HG03342 (cell line): ENCODE measurements at regions not wholly inside any gene's neighbourhood (a gene's known extent, or its start where the extent isn't known, plus 50 kb on each side); places are given as distances from the start of the nearest gene placed in this dataset.

Source experiments
- ATAC-seq: cut with Tn5 transposase; IDR thresholded peaks from one replicate; pipeline ENCODE4 v1.9.1; 2021; ENCODE audit warnings: mild to moderate bottlenecking, moderate library complexity; ENCODE audit not compliant: unreplicated experiment

DNA sequence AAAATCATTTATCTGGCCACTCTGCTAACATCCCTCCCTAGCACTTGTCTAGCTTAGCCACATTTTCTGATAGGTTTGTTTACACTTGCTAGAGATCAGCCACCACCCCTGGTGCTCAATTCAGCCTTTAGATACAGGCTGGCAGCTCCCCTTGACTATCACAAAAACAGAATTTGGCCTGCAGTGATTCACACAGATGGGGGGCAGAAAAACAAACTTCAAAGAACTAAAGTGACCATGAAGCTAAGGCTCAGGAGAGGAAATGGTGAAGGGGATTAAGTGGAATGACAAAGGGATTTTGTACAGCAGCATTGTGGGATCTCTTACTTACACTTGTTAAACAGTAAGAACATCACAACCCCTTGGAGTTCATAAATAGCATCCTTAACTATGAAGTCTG lies 1718.0 kb upstream of the PCDH7 start:
- ATAC-seq: no peak

DNA sequence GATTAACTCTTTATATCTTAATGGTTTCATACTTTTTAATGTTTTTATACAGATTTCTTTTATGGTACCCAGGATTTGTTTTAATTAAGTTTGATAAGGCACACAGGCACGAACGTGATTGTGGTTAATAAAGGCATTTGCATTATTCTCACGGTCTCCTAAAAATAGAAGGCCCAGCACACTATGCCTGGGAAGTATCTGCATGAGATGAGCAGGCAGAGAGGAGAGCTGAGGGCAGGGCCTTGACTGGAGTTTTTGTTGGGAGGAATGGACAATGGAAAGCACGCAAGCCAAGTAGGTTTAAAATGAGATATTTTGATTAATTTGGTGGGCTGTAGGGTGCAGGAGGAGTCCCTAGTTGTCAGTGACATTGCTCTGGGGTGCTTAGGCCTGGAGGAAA lies 1714.3 kb upstream of the PCDH7 start:
- ATAC-seq: no peak

DNA sequence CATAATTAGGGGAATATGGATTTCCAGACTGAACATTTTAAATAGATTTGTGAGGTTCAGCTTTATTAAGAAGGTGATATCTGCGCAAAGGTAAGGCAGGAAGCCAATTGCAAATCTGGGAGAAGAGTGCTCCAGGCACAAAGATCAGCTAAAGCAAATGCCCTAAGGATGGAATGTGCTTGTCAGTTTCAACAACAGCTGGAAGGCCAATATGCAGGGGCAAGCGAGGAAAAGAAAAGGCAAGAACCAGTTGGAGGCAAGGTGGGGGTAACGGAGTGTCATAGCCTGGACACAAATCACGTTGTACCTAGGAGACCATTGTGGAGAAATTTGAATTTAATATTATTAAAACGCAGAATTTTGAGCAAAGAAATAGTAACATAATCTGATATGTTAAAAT lies 1710.3 kb upstream of the PCDH7 start:
- no peak for ATAC-seq

DNA sequence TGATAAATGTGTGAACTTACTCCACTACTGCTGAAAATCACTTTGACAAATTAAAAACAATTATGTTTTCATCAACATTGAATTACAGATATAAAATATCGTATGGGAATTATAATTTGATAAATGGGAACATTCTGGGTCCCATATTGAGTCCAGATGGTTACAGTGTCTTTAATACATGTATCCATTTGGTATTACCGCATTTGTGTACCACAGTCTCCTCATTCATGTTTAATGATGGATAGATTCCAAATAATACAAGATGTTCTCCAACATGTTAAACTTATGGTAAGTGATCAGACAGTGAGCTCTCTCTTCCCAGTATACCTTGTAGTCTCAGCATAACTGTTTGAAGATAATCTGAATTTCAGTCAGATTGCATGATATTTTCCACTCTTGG lies 1706.8 kb upstream of the PCDH7 start:
- no peak for ATAC-seq

DNA sequence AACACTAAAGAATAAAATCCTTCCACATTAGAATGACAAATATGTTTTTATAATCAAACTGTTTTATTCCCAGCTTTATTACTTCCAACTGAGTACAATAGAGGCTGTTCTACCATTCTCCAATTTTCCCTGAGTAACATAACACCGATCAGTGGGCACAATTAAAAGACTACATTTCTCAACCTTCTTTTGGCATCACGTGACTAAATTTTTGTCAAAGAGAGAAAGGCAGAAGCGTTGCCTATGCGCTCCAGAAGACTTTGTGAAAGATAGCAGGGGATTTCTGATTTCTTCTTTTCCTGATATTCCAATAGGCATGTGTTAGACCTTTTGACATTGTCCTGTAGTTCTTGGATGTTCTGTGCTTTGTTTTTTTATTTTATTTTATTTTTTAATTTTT lies 1705.6 kb upstream of the PCDH7 start:
- no peak for ATAC-seq

GRCh38 chr4:29033703-29034102 lies 1686.5 kb upstream of the PCDH7 start:
- ATAC-seq: no peak

DNA sequence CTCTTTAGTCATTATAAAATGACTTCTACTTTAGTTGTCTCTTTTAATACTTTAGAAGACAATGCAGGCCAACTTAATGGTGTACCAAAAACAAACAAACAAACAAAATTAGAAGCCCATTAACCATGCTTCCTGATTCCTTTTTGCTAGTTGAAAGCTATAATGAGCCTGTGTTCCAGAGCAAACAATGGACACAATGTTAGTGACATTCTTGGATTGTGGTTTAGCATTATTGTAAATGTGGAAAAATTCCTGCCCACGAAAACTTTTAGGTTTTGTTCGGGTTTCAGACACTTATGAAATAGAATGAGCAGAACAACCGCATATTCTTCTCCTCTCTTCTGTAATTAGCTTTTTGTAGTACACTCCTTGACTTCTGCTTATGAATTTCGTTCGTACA lies 1682.7 kb upstream of the PCDH7 start:
- ATAC-seq: no peak

DNA sequence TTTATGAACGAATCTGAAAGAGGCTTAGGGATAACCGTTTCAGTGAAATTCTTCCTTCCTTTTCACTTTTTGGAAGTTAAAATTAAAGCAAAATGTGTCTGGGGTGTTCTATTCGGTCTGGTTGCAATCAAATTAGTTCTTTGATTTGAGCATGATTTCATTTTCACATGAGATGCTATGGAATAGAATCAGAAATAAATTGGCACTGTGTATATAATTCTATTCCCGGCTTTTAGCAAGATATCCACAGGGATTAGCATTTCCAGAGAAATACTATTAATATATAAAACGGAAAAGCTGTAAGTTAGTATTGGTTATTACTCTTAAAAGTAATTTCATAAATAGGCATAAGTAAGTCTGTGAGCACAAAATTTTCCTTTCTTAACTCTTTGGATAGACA lies 1676.8 kb upstream of the PCDH7 start:
- no peak for ATAC-seq

DNA sequence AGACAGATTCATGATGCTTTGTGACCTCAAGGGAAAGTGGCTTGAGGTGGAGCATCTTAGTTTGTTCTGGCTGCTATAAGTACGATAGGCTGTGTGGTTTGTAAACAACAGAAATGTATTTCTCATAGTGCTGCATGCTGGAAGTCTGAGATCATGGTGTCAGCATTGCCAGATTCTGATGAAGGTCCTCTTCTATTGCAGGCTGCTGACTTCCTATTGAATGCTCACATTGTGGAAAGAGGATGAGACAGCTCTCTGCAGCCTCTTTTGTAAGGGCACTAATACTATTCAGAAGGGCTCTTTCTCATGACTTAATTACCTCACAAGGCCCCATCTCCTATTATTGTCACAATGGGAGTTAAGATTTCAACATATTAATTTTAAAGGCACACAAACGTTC lies 1674.0 kb upstream of the PCDH7 start:
- ATAC-seq: no peak

GRCh38 chr4:29046781-29047180 lies 1673.4 kb upstream of the PCDH7 start:
- ATAC-seq: no peak

GRCh38 chr4:29047341-29048041 lies 1672.7 kb upstream of the PCDH7 start:
- ATAC-seq: no peak

DNA sequence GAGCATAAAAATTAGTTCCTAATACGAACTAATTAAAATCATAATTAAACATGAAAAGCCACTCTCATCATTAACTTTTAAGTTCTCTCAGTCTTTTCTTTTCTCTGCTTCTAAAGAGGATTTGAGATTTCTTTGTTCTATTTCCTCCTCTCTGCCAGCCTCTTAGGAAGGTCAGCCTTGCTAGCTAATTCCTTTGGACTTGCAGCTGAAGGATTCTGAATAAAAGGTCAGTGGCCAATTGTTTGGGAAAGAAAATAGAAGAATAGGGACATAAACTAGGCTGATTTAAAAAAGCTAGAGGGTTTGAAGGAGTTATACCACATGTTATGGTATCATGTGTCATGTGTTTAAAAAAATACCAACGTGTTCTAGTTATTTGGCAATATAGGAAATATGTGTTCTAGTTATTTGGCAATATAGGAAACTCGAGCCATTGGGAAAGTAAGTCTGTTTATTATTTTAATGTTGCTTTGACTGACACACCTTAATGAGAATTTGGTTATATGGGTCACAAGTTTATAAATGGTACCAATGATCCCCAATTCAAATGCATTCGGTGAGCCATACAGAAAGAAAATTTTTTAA lies 1668.7 kb upstream of the PCDH7 start:
- no peak for ATAC-seq

GRCh38 chr4:29052266-29052665 lies 1667.9 kb upstream of the PCDH7 start:
- ATAC-seq: no peak

DNA sequence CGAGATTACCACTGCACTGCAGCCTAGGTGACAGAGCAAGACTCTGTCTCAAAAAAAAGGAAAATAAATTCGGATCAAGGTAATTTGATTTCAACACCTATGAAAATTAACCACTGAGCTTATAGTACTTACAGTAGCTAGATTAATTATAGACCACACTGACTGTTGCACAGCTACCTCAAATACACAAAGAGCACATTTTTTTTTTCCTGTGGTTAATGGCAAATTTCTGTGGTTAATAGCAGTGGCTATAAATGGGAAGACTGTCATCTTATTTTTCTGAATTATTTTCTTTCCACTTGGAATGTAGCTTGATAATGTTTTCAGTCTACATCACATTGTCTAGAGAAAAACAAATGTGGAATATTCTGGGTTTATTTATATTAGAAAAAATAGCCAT lies 1661.6 kb upstream of the PCDH7 start:
- ATAC-seq: no peak

DNA sequence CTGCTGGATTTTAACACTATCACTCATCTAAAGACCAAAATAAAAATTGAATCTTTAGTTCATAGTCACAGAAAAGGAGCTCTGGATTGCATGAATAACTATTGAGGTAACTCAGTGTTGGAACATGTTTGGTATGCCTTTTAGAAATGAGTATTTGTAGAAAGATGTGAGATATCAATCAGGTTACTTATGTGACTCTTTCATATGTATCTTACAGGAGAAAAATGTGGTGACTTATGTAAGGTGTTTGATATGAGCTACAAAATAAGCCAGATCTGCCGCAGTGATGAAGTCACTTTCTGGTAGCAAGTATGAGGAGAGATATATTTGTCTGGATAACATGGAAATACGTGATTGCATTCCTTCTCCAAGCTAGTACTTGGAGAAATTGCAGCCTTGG lies 1653.3 kb upstream of the PCDH7 start:
- no peak for ATAC-seq

- no peak for ATAC-seq
Measured at GRCh38 chr4:29073571-29073970, 1646.6 kb upstream of the PCDH7 start.

DNA sequence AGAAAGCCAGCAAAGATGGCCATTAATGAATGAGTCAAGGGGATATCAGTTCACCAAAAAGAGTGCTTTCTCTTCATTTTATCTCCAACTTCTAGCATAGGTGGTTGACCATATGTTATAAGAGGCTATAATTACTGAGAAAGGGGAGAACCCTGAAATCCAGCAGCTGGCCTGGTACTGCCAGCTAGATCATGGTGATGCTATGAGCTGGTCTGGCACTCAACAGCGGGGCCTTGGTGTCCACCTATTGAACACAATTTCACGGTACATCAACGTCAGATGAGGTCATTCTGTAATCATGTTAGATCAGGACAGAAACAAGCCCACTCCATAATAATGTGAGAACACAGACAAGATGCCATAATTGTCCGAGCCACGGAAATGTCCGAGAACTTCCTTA lies 1644.8 kb upstream of the PCDH7 start:
- no peak for ATAC-seq

DNA sequence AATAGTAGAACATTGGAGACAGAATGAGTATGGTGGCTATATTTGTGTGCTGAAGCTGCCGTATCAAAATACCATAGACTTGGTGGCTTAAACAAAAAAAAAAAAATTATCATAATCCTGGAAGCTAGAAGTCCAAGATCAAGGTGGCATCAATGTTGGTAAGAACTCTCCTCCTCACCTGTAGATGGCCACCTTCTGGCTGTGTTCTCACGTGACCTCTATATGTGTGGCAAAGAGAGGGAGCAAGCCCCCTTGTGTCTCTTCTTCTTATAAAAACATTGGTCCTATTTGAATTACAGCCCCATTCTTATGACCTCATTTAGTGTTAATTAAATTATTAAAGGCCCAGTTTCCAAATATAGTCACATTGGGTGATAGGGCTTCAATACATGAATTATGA lies 1640.9 kb upstream of the PCDH7 start:
- no peak for ATAC-seq

DNA sequence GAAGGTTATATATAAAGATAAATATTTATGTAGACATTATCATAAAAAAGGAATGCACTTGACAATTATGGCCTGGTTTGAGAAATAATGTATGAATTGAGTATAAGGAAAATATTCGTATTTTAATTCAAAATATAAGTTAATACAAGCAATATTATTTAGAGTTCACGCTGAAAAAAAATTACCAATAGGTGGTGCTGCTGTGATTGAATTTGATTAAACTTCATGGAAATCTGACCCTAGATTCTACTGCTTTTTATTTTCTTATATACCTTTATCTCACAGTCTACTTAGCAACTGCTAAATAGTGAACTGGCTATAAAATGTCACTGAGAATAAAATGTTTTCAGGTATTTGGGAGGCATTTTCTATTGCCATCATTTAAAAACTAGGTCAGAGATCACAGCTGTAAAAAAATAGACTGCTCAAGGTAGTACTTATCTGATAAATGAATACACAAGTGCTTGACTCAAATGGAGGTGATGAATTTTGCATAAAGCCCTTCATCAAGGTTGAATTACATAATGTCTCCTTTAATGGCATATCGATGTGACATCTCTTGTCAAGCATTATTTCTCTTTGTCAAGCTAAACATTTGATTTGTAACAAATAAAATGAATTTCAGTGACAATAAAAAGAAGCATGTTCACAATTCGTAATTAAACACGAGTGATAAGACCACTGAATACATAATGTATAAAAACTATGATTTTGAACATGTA lies 1638.8 kb upstream of the PCDH7 start:
- ATAC-seq: no peak

- ATAC-seq: no peak
Measured at GRCh38 chr4:29082684-29083083, 1637.5 kb upstream of the PCDH7 start.

- no peak for ATAC-seq
Measured at GRCh38 chr4:29085748-29086147, 1634.4 kb upstream of the PCDH7 start.

GRCh38 chr4:29104694-29105093 lies 1615.5 kb upstream of the PCDH7 start:
- ATAC-seq: no peak
